CD14-positive monocyte (primary cell): ENCODE measurements at regions not wholly inside any gene's neighbourhood (a gene's known extent, or its start where the extent isn't known, plus 50 kb on each side); places are given as distances from the start of the nearest gene placed in this dataset.

Experiments used
- DNase-seq, 3 donors: peaks; one replicate each; pipeline ENCODE4 v3.0.0-alpha.2; 2011 to 2022
- H2AFZ ChIP-seq: 2 replicates; pipeline ENCODE4 v1.6.0; 2012; ENCODE audit warnings: mild to moderate bottlenecking, low read depth, low read length, inconsistent platforms; ENCODE audit not compliant: insufficient read depth, poor library complexity, severe bottlenecking
- H3K27ac ChIP-seq, 2 donors: 1 replicate in 1 of 2; 2 replicates in 1 of 2; pipeline ENCODE4 v1.5.1; 2012 to 2013; ENCODE audit warnings: low read length in 2 of 2, control low read depth in 1 of 2, inconsistent platforms in 1 of 2, low read depth in 1 of 2, mild to moderate bottlenecking in 1 of 2
- H3K27me3 ChIP-seq, 2 donors: one replicate each; pipeline versions ENCODE4 v1.6.0 to v1.6.1; 2011 to 2013; ENCODE audit warnings: low read length in 2 of 2; ENCODE audit not compliant: control insufficient read depth in 2 of 2, insufficient read depth in 2 of 2
- H3K36me3 ChIP-seq, 2 donors: replicated peaks in 1 of 2; 1 replicate in 1 of 2; 2 replicates in 1 of 2; pipeline versions ENCODE4 v1.5.1 to v1.6.1; 2012 to 2013; ENCODE audit warnings: low read length in 2 of 2, control low read depth in 1 of 2, inconsistent platforms in 1 of 2, mild to moderate bottlenecking in 1 of 2; ENCODE audit not compliant: insufficient read depth in 2 of 2, control insufficient read depth in 1 of 2
- H3K4me1 ChIP-seq, 2 donors: 1 replicate in 1 of 2; 2 replicates in 1 of 2; pipeline versions ENCODE4 v1.5.1 to v1.6.1; 2012 to 2013; ENCODE audit warnings: low read length in 2 of 2, control low read depth in 1 of 2, inconsistent platforms in 1 of 2, mild to moderate bottlenecking in 1 of 2, moderate library complexity in 1 of 2; ENCODE audit not compliant: insufficient read depth in 2 of 2, control insufficient read depth in 1 of 2
- H3K4me2 ChIP-seq: replicated peaks from 2 replicates; pipeline ENCODE3; 2012; ENCODE audit warnings: low read length, moderate library complexity, mild to moderate bottlenecking; ENCODE audit not compliant: poor library complexity, severe bottlenecking; ENCODE audit errors: extremely low read depth
- H3K4me3 ChIP-seq, 3 experiments: fragments of 200-600 bp in 1 of 3; sonication (generic) in 1 of 3; replicated peaks in 1 of 3; 1 replicate in 2 of 3; 2 replicates in 1 of 3; pipeline ENCODE4 v1.5.1; 2011 to 2013; ENCODE audit warnings: low read length in 3 of 3, mild to moderate bottlenecking in 3 of 3, control low read depth in 2 of 3, low read depth in 2 of 3, inconsistent platforms in 1 of 3, moderate library complexity in 1 of 3
- H3K79me2 ChIP-seq: 2 replicates; pipeline ENCODE4 v1.6.0; 2012; ENCODE audit warnings: mild to moderate bottlenecking, control low read depth, inconsistent platforms, low read length, moderate library complexity; ENCODE audit not compliant: insufficient read depth
- H3K9ac ChIP-seq: 2 replicates; pipeline ENCODE4 v1.6.0; 2017; ENCODE audit warnings: low read length, mild to moderate bottlenecking; ENCODE audit not compliant: insufficient read depth, poor library complexity, severe bottlenecking
- H3K9me3 ChIP-seq, 2 donors: replicated peaks in 1 of 2; 1 replicate in 1 of 2; 2 replicates in 1 of 2; pipeline versions ENCODE4 v1.5.1 to v1.6.1; 2012 to 2013; ENCODE audit warnings: low read length in 2 of 2, control low read depth in 1 of 2; ENCODE audit not compliant: control insufficient read depth in 1 of 2, insufficient read depth in 1 of 2
- H4K20me1 ChIP-seq: 2 replicates; pipeline ENCODE4 v1.6.0; 2012; ENCODE audit warnings: mild to moderate bottlenecking, low read length, control low read depth, moderate library complexity; ENCODE audit not compliant: insufficient read depth
- H3K27ac Mint-ChIP-seq, 7 donors: one replicate each; pipeline ENCODE4 v1.8.0; 2020; ENCODE audit warnings: mild to moderate bottlenecking in 7 of 7, mixed read lengths in 7 of 7, moderate library complexity in 6 of 7, inconsistent platforms in 2 of 7
- H3K27me3 Mint-ChIP-seq, 3 donors: one replicate each; pipeline ENCODE4 v1.8.0; 2021 to 2022; ENCODE audit warnings: low read depth in 3 of 3, mild to moderate bottlenecking in 3 of 3, mixed read lengths in 3 of 3, moderate library complexity in 3 of 3, inconsistent platforms in 1 of 3
- H3K36me3 Mint-ChIP-seq, 2 donors: one replicate each; pipeline ENCODE4 v1.8.0; 2020; ENCODE audit warnings: mixed read lengths in 2 of 2, inconsistent platforms in 1 of 2, mild to moderate bottlenecking in 1 of 2
- H3K4me1 Mint-ChIP-seq: one replicate; pipeline ENCODE4 v1.8.0; 2020; ENCODE audit warnings: mild to moderate bottlenecking, mixed read lengths
- H3K4me3 Mint-ChIP-seq, 2 donors: one replicate each; pipeline ENCODE4 v1.8.0; 2020; ENCODE audit warnings: mild to moderate bottlenecking in 2 of 2, mixed read lengths in 2 of 2, moderate library complexity in 1 of 2
- H3K9me3 Mint-ChIP-seq, 7 donors: one replicate each; pipeline ENCODE4 v1.8.0; 2020 to 2022; ENCODE audit warnings: mixed read lengths in 7 of 7, mild to moderate bottlenecking in 6 of 7, moderate library complexity in 6 of 7, inconsistent platforms in 2 of 7
- WGBS: methylation state at CpG from one replicate; pipeline ENCODE4 v1.1.5; 2013; ENCODE audit warnings: missing lambda C conversion rate; ENCODE audit not compliant: insufficient coverage; 5-methylcytosine and 5-hydroxymethylcytosine counted together
- intact Hi-C, 2 donors: fragments of 100-400 bp; cut with micrococcal nuclease; formaldehyde crosslinking; loops; one replicate each; pipeline versions ENCODE4 v1.15.0 to v1.15.1; 2023
- TF ChIP-seq, protein P1 (sequence below): fragments of 200-600 bp; IDR thresholded peaks from one replicate; pipeline ENCODE4 v1.8.0; 2022; ENCODE audit warnings: antibody characterized with exemption, mild to moderate bottlenecking

GRCh38 chr18:23351521-23351920 lies 101.6 kb upstream of the RIOK3 start:
- DNase-seq, result no peak
- Histone ChIP-seq H2AFZ (no peak overlapping the region), H3K36me3 (peaks cover 0 to 21% of the 10 kb centered on the region in 2 donors), H3K4me3 (no peak overlapping the region), H3K9me3 (no peaks in the 10 kb centered on the region), H3K9ac (no peak overlapping the region), H3K27ac (no peak overlapping the region), H3K79me2 (no peaks in the 10 kb centered on the region), H3K4me1 (no peaks in the 10 kb centered on the region), H4K20me1 (no peaks in the 10 kb centered on the region), H3K27me3 (no peaks in the 10 kb centered on the region), H3K4me2 (no peak overlapping the region)
- intact Hi-C loops, result no loop called here
- Mint-ChIP-seq H3K36me3 (peaks cover 48 to 51% of the 10 kb centered on the region in 2 donors), H3K27ac (no peak overlapping the region), H3K9me3 (peaks cover 0 to 13% (median 1%) of the 10 kb centered on the region in 7 donors), H3K4me3 (no peak overlapping the region), H3K27me3 (peaks cover 0 to 4% (median 0%) of the 10 kb centered on the region in 3 donors), H3K4me1 (peaks cover 3% of the 10 kb centered on the region)
- TF ChIP-seq, protein P1, sequence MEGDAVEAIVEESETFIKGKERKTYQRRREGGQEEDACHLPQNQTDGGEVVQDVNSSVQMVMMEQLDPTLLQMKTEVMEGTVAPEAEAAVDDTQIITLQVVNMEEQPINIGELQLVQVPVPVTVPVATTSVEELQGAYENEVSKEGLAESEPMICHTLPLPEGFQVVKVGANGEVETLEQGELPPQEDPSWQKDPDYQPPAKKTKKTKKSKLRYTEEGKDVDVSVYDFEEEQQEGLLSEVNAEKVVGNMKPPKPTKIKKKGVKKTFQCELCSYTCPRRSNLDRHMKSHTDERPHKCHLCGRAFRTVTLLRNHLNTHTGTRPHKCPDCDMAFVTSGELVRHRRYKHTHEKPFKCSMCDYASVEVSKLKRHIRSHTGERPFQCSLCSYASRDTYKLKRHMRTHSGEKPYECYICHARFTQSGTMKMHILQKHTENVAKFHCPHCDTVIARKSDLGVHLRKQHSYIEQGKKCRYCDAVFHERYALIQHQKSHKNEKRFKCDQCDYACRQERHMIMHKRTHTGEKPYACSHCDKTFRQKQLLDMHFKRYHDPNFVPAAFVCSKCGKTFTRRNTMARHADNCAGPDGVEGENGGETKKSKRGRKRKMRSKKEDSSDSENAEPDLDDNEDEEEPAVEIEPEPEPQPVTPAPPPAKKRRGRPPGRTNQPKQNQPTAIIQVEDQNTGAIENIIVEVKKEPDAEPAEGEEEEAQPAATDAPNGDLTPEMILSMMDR, result no peak
- 8% methylated on average over 3 of the region's 4 CpGs for WGBS

DNA sequence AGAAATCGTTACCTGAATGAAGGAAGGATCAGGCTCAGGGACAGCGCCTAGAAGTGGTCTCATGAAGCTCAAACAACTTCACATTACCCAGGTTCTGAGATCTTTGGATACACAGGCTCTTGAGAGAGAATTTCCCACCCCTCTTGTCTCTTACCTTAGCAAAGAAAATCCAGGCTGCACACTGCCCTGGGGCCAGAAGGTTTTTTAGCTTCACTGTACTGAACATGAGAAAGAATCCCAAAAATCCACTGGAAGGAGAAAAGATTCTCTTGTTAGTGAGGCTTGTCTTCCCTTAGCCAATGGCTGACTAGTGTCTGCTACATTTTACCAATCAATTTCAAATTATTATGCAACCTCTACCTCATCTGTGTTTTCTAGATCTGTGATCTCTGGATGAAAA lies 101.0 kb upstream of the RIOK3 start:
- H3K9ac ChIP-seq, result no peak overlapping the region
- H3K9me3 ChIP-seq, result no peaks in the 10 kb centered on the region
- H3K4me1 Mint-ChIP-seq, result peaks cover 5% of the 10 kb centered on the region
- H3K4me1 ChIP-seq, result no peaks in the 10 kb centered on the region
- WGBS, result no CpG with 5 or more reads among the region's 2 CpGs
- no peak overlapping the region for H3K4me2 ChIP-seq
- H3K79me2 ChIP-seq, result no peaks in the 10 kb centered on the region
- no peak overlapping the region for H2AFZ ChIP-seq
- peaks cover 0 to 21% of the 10 kb centered on the region in 2 donors for H3K36me3 ChIP-seq
- H3K27me3 Mint-ChIP-seq, result peaks cover 0 to 4% (median 0%) of the 10 kb centered on the region in 3 donors
- H3K27me3 ChIP-seq, result no peaks in the 10 kb centered on the region
- H3K9me3 Mint-ChIP-seq, result peaks cover 0 to 13% (median 1%) of the 10 kb centered on the region in 7 donors
- H4K20me1 ChIP-seq, result no peaks in the 10 kb centered on the region
- DNase-seq, result no peak
- H3K36me3 Mint-ChIP-seq, result peaks cover 48 to 51% of the 10 kb centered on the region in 2 donors
- TF ChIP-seq, protein P1, result no peak
- H3K27ac ChIP-seq, result no peak overlapping the region
- intact Hi-C loops, result no loop called here
- no peak overlapping the region for H3K4me3 ChIP-seq
- H3K27ac Mint-ChIP-seq, result no peak overlapping the region
- no peak overlapping the region for H3K4me3 Mint-ChIP-seq
